Erythroblast (primary cell): ENCODE measurements at regions not wholly inside any gene's neighbourhood (a gene's known extent, or its start where the extent isn't known, plus 50 kb on each side); places are given as distances from the start of the nearest gene placed in this dataset.

Experiments
- GATA1 ChIP-seq: IDR thresholded peaks from 2 replicates; pipeline ENCODE4 v1.6.1; 2011; ENCODE audit warnings: low read depth, mild to moderate bottlenecking, control low read depth, low read length, moderate library complexity
- POLR2A ChIP-seq: IDR thresholded peaks from 2 replicates; pipeline ENCODE4 v1.6.1; 2011; ENCODE audit warnings: mild to moderate bottlenecking, low read length

DNA sequence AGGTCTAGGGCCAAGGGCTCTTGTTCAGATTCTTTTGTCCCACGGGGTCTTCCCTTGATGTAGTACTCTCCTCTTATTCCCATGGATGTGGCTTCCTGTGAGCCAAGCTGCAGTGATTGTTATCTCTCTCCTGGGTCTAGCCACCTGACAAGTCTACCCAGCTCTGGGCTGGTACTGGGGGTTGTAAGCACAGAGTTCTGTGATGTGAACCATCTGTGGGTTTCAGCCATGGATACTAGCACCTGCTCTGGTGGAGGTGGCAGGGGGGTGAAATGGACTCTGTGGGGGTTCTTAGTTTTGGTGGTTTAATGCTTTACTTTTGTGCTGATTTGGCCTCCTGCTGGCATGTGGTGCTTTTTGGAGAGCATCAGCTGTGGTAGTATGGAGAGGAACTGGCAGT is 350.8 kb downstream of the DNAJB9 start:
- TF ChIP-seq POLR2A: no peak
- no peak for TF ChIP-seq GATA1
